ENCODE measurements at regions not wholly inside any gene's neighbourhood (a gene's known extent, or its start where the extent isn't known, plus 50 kb on each side); places are given as distances from the start of the nearest gene placed in this dataset.

DNA sequence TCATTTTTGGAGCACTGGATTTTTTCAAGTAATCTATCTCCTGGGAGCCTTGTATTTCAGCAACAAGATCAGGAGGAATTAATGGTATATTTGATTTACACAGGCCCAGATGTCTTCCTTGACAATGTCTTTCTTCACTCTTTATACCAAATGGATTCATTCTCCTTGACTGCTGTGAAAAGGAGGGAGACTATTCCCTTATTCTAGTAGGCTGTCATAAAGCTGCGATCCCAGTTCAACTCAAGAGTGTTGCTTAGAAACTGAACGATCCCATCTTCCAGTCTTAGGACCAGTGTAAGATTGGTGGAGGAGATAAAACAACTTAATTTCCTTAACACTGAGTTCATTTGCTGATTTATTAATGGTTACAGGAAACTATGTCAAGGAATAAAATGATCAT lies 119.4 kb upstream of the ROBO1 start:
- Mint-ChIP-seq H3K36me3 (ENCODE audit: low read depth) (no peaks in the 10 kb centered on the region), H3K9me3 (no peaks in the 10 kb centered on the region), H3K27me3 (ENCODE audit: low read depth) (no peaks in the 10 kb centered on the region), H3K27ac (peak overlapping the region in 2 of 3 experiments; percentile 34 to 52), H3K4me1 (peaks cover 24% of the 10 kb centered on the region), H3K4me3 (no peak overlapping the region)
- TF ChIP-seq, protein P1, sequence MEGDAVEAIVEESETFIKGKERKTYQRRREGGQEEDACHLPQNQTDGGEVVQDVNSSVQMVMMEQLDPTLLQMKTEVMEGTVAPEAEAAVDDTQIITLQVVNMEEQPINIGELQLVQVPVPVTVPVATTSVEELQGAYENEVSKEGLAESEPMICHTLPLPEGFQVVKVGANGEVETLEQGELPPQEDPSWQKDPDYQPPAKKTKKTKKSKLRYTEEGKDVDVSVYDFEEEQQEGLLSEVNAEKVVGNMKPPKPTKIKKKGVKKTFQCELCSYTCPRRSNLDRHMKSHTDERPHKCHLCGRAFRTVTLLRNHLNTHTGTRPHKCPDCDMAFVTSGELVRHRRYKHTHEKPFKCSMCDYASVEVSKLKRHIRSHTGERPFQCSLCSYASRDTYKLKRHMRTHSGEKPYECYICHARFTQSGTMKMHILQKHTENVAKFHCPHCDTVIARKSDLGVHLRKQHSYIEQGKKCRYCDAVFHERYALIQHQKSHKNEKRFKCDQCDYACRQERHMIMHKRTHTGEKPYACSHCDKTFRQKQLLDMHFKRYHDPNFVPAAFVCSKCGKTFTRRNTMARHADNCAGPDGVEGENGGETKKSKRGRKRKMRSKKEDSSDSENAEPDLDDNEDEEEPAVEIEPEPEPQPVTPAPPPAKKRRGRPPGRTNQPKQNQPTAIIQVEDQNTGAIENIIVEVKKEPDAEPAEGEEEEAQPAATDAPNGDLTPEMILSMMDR (IDR thresholded peaks at IDR 0.05; ENCODE audit: unreplicated experiment in 3 of 3) = no peak

DNA sequence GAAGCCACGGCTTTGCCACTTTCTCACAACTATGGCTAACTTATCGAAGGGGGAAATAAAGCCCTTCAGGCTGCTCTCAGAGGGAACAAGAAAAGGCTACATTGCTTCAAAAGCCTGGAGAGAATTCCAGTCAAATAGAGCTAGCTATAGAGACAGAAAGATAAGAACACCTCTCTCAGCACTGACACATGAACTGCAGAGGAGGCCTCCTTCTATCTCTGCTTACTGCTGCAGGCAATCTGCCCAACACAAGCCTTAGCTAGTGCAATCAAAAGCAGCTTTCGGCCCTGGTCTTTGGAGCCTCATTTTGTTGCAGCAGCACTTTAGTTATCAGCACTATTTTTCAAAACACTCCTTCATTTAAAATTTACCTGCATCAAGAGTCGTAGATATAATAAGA lies 118.4 kb upstream of the ROBO1 start:
- H3K4me3 Mint-ChIP-seq = no peak overlapping the region

DNA sequence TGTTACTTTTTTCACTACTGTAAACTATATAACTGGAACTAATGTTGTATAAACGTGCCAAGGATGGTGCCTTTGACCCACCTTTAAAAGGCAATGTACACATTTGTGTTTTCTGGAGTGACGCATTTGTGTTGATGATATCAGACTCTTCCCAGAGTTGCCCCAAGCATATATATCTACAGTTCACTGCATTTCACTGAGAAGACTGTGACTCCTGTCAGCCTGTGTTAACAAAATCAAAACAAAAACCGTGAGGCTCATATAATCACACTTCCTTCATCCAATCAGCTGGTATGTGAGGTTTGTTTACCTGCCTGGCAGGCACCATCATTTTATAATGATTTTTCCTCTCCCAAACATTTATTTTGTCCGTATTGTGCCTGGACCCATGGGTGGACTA lies 117.6 kb upstream of the ROBO1 start:
- Mint-ChIP-seq H3K27me3 (ENCODE audit: low read depth) (no peaks in the 10 kb centered on the region), H3K9me3 (no peaks in the 10 kb centered on the region), H3K4me3 (no peak overlapping the region), H3K4me1 (peaks cover 29% of the 10 kb centered on the region), H3K36me3 (ENCODE audit: low read depth) (no peaks in the 10 kb centered on the region), H3K27ac (peak overlapping the region in 2 of 3 experiments; percentile 76 to 83)
- TF ChIP-seq, protein P1 (IDR thresholded peaks at IDR 0.05; ENCODE audit: unreplicated experiment in 3 of 3) = no peak

More for the DNA sequence above, 118.4 kb upstream of the ROBO1 start:
- Mint-ChIP-seq H3K36me3 (ENCODE audit: low read depth) (no peaks in the 10 kb centered on the region), H3K27ac (peak overlapping the region; percentile 64 to 83 (median 76)), H3K27me3 (ENCODE audit: low read depth) (no peaks in the 10 kb centered on the region), H3K4me1 (peaks cover 27% of the 10 kb centered on the region), H3K9me3 (no peaks in the 10 kb centered on the region)
- TF ChIP-seq, protein P1 (IDR thresholded peaks at IDR 0.05; ENCODE audit: unreplicated experiment in 3 of 3) = no peak

DNA sequence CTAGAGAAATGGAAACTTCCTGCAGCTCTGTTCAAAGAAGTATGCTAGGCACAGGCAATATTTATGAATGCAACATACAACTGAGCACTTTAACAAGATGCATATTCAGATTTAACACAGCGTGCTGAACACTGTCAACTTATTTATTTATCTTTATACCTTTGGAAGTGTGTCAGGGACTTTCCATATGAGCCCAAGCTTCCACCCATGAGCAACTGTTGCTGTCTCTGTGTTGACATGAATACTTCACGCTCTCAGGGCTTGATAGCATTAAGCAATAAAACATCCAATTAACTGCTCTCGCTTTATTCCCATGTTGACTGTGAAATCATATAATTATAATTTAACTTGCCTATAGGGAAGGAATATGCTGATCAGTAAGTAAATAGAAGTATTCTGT lies 116.6 kb upstream of the ROBO1 start:
- Mint-ChIP-seq H3K9me3 (no peaks in the 10 kb centered on the region), H3K4me3 (no peak overlapping the region), H3K27ac (no peak overlapping the region), H3K27me3 (ENCODE audit: low read depth) (no peaks in the 10 kb centered on the region), H3K36me3 (ENCODE audit: low read depth) (no peaks in the 10 kb centered on the region), H3K4me1 (peaks cover 29% of the 10 kb centered on the region)
- TF ChIP-seq, protein P1 (IDR thresholded peaks at IDR 0.05; ENCODE audit: unreplicated experiment in 3 of 3) = no peak

DNA sequence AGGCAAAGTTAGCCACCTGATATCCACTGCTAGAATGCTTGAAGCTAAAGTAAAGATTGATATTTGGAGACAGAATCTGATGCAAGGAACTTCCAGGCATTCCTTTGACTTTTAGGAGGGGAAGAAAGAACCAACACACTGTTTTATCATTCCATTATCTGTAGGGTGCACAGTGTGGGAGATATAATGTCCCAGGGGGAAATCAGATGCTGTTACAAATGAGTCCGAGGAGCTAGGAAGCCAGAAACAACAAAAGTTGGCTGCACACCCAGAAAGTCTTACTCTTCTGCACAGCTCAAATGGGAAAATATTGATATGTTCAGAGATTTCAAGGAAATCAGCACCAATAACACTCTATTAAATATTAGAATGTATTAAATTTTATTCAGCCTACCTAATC lies 113.6 kb upstream of the ROBO1 start:
- Mint-ChIP-seq H3K9me3 (peaks cover 2% of the 10 kb centered on the region), H3K4me1 (peaks cover 17% of the 10 kb centered on the region), H3K27me3 (ENCODE audit: low read depth) (no peaks in the 10 kb centered on the region), H3K27ac (peak overlapping the region in 2 of 3 experiments; percentile 7 to 63), H3K36me3 (ENCODE audit: low read depth) (no peaks in the 10 kb centered on the region), H3K4me3 (no peak overlapping the region)
- TF ChIP-seq, protein P1 (IDR thresholded peaks at IDR 0.05; ENCODE audit: unreplicated experiment in 3 of 3) = no peak

DNA sequence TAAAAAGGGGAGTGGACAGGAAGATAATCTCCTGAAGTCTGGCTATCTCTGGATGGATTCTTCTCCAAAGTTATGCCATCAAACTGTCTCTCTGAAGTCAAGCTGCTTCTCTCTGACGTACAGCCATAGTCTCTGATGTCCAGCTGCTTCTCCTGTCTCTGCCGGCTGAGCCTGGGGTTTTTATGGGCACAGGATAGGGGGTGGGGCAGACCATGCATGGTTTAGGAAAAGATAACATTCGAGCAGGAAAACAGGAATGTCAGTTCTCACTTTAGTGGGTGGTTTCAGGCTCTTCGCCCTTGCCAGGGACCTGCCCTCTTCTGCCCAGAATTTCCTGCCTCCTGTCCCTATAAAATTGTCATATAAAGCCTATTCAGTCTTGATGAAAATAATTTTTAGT lies 110.9 kb upstream of the ROBO1 start:
- Mint-ChIP-seq H3K4me3 (no peak overlapping the region), H3K36me3 (ENCODE audit: low read depth) (no peaks in the 10 kb centered on the region), H3K27me3 (ENCODE audit: low read depth) (no peaks in the 10 kb centered on the region), H3K9me3 (peaks cover 2% of the 10 kb centered on the region), H3K4me1 (peaks cover 5% of the 10 kb centered on the region), H3K27ac (no peak overlapping the region)
- TF ChIP-seq, protein P1 (IDR thresholded peaks at IDR 0.05; ENCODE audit: unreplicated experiment in 3 of 3) = no peak

All from nephron (organoid).